ENCODE measurements at regions not wholly inside any gene's neighbourhood (a gene's known extent, or its start where the extent isn't known, plus 50 kb on each side); places are given as distances from the start of the nearest gene placed in this dataset.
"Not testable (repeated sequence)": the region's sequence is repeated elsewhere in the genome, so short reads cannot be mapped to it uniquely, and the experiment has no call there.

- DNase-seq (ENCODE audit: low read depth in 2 of 2): not testable (repeated sequence)
Measured at GRCh38 chr16:33992513-33993177, 533.2 kb downstream of the TP53TG3F start.

GRCh38 chr16:33994207-33994606 lies 534.8 kb downstream of the TP53TG3F start:
- not testable (repeated sequence) for DNase-seq (ENCODE audit: low read depth in 2 of 2)

- not testable (repeated sequence) for DNase-seq (ENCODE audit: low read depth in 2 of 2)
Measured at GRCh38 chr16:33995821-33996372, 536.5 kb downstream of the TP53TG3F start.

GRCh38 chr16:34001184-34001583 lies 541.8 kb downstream of the TP53TG3F start:
- DNase-seq (ENCODE audit: low read depth in 2 of 2): not testable (repeated sequence)

GRCh38 chr16:34001961-34002360 lies 542.5 kb downstream of the TP53TG3F start:
- DNase-seq (ENCODE audit: low read depth in 2 of 2): not testable (repeated sequence)

- not testable (repeated sequence) for DNase-seq (ENCODE audit: low read depth in 2 of 2)
Measured at GRCh38 chr16:34014841-34015820, 555.7 kb downstream of the TP53TG3F start.

- not testable (repeated sequence) for DNase-seq (ENCODE audit: low read depth in 2 of 2)
Measured at GRCh38 chr16:34018277-34018676, 558.9 kb downstream of the TP53TG3F start.

- no peak for DNase-seq (ENCODE audit: low read depth in 2 of 2)
Measured at GRCh38 chr16:34050787-34051320, 591.4 kb downstream of the TP53TG3F start.

- DNase-seq (ENCODE audit: low read depth in 2 of 2): no peak
Measured at GRCh38 chr16:34054137-34054536, 594.7 kb downstream of the TP53TG3F start.

- no peak for DNase-seq (ENCODE audit: low read depth in 2 of 2)
Measured at GRCh38 chr16:34054969-34055368, 595.6 kb downstream of the TP53TG3F start.

GRCh38 chr16:34062620-34063253 lies 603.3 kb downstream of the TP53TG3F start:
- DNase-seq (ENCODE audit: low read depth in 2 of 2): not testable (repeated sequence)

- DNase-seq (ENCODE audit: low read depth in 2 of 2): not testable (repeated sequence)
Measured at GRCh38 chr16:34063498-34064157, 604.2 kb downstream of the TP53TG3F start.

- DNase-seq (ENCODE audit: low read depth in 2 of 2): not testable (repeated sequence)
Measured at GRCh38 chr16:34064602-34065001, 605.2 kb downstream of the TP53TG3F start.

- not testable (repeated sequence) for DNase-seq (ENCODE audit: low read depth in 2 of 2)
Measured at GRCh38 chr16:34069731-34070130, 610.3 kb downstream of the TP53TG3F start.

GRCh38 chr16:34078691-34079090 lies 619.3 kb downstream of the TP53TG3F start:
- DNase-seq (ENCODE audit: low read depth in 2 of 2): peak; percentile 8 to 77

- not testable (repeated sequence) for DNase-seq (ENCODE audit: low read depth in 2 of 2)
Measured at GRCh38 chr16:34085038-34085437, 625.6 kb downstream of the TP53TG3F start.

GRCh38 chr16:34095006-34095405 lies 635.6 kb downstream of the TP53TG3F start:
- DNase-seq (ENCODE audit: low read depth in 2 of 2): not testable (repeated sequence)

- not testable (repeated sequence) for DNase-seq (ENCODE audit: low read depth in 2 of 2)
Measured at GRCh38 chr16:34096911-34097310, 637.5 kb downstream of the TP53TG3F start.

- DNase-seq (ENCODE audit: low read depth in 2 of 2): not testable (repeated sequence)
Measured at GRCh38 chr16:34097326-34097725, 637.9 kb downstream of the TP53TG3F start.

GRCh38 chr16:34098033-34098432 lies 638.6 kb downstream of the TP53TG3F start:
- not testable (repeated sequence) for DNase-seq (ENCODE audit: low read depth in 2 of 2)

- DNase-seq (ENCODE audit: low read depth in 2 of 2): not testable (repeated sequence)
Measured at GRCh38 chr16:34099028-34099427, 639.6 kb downstream of the TP53TG3F start.

All from lung microvascular endothelial cell (primary cell).